T-helper 2 cell treated with Interferon-gamma antibody and Interleukin-4, amounts not matched to agents 100 ng/mL and 5 ng/mL, for 36 hours (primary cell): ENCODE measurements at regions not wholly inside any gene's neighbourhood (a gene's known extent, or its start where the extent isn't known, plus 50 kb on each side); places are given as distances from the start of the nearest gene placed in this dataset.

Experiments used
- intact Hi-C: fragments of 100-400 bp; cut with micrococcal nuclease; formaldehyde crosslinking; loops from one replicate; pipeline ENCODE4 v1.15.1; 2023

DNA sequence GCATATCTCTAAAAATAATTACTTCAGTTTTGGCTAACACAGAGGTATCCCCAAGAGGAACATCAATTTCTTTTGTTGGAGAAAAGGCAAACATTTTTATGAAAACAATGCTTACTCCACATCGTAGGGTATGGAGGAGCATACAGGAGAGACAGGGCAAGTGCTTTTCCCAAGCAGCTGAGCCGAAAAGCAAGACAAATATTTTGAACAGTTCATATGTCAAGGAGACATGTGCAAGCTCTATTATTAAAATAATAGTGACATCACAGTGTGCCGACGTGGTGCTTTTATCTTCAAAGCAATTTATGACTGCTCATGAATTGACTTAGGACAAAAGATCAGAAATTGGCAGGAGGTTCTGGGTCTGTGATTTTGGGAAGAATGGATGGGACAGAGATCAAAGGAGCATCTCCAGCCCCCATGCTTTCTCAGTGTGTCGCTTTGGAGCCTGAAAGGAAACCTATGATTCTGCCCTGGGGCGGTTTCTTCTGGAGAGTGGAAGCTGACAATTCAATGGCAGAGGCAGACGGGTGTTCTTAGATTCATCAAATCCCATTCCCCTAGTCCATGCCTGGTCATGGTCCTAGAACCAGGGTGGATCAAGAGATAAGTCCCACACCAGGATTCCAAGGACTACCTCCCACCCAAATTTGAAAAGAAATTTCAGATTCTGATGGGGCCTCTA, 97.1 kb downstream of the JCAD start:
- intact Hi-C loops: no loop called here

DNA sequence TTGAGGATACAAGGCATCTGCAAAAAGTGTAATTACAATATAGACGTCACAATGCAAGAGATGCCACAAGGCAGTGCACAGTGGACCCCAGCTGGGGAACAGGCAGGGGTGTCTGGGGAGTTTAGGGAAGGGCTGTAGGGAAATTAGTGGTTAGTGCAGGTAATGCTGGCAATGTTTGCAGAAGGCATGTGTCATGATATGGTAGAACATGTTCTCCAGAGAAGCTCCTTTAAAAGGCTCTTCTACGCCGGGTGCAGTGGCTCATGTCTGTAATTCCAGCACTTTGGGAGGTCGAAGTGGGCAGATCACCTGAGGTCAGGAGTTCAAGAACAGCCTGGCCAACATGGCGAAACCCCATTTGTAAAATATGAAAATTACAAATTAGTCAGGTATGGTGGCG, 98.0 kb downstream of the JCAD start:
- intact Hi-C loops: no loop called here

DNA sequence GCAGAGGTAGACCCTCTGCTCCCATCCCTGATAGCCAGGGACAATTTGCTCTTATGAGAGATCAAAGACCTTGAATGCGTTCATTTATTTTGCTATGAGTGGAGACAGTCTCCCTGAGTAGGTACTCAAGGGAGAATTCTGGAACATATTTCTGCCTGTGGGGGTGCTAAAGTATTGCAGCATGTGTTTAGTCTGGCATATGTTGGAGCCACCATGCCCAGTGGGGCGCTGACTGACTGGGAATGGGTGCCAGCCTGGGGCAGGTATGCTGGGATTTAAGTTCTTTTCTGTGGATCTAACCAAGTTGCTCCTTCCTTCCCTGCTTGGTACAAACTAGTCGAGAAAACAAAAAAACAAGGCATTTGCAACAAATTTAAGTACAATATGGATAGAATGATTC, 99.1 kb downstream of the JCAD start:
- intact Hi-C loops: no loop called here

DNA sequence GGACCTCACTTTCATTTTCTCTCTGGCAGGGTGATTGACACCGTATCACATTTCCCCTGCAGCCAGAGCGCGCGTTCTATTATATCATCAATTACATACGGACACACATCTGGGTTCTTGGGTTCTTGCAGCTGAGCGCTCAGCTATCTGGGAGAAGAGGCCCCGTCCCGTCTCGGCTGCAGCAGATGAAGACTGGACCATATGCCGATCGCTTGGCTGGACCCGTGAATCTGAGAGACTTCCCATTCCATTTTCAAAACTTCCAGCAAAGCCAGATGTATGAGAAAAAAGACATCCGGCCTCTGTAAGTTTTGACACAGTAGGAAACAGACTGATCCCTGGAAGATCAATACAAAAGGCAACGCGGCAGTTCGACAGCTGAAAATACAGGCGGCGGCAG, 99.8 kb downstream of the JCAD start:
- intact Hi-C loops: no loop called here

DNA sequence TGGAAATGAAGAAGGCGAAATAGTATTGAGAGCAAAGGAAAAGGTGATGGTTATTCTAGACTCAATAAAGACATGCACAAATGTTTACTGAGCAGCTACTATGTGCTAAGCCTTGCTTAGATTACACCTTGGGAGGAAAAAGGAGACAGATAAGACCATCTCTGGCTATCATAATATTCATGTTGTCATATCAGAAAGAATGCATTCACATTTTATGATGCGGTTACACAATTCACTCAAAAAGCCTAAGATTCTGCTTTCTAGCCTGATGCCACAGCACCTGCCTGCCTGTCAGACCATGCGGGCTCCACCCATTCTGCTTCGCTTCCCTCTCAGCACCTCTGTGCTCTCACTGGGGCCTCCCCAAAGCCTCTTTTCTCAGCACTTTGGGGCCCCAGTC, 100.9 kb downstream of the JCAD start:
- intact Hi-C loops: no loop called here

DNA sequence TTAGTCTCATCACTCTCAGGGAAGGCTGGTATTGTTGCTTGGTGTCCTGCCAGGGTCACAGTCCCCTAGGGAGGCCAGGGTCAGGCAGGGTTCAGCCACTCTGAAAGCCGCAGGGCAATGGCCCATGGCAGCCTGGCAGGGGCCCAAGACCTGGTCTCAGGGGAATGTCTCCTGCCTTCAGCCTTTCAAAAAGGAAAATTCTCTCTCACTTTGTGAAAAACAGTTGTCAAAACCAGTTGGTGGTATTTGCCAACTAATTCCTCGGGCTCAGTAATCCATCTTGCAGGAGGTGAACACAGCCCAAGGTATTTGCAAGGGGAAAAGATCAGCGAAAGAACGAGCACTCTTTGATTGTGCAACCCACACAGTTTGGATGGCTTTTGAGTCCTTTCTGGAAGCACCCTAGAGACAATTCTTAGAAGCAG, 101.5 kb downstream of the JCAD start:
- intact Hi-C loops: no loop called here

DNA sequence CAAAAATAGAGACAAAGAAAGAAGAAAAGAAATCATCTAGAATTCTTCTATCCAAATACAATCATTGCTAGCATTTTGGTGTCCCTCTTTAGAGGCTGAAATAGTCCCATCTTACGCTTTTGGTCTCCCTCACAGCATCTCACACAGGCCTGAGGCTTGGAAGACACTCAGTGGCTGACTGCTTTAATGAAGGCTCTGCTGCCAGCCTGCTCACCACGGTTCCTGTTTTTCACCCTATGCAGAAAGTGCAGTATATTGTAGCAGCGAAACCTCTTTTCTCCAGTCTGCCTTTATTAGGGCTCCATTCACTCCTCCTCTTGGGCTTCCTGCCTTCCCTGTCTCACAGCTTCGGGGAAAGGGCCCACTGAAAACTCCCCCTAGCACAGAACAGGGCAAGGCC, 102.2 kb downstream of the JCAD start:
- intact Hi-C loops: no loop called here

DNA sequence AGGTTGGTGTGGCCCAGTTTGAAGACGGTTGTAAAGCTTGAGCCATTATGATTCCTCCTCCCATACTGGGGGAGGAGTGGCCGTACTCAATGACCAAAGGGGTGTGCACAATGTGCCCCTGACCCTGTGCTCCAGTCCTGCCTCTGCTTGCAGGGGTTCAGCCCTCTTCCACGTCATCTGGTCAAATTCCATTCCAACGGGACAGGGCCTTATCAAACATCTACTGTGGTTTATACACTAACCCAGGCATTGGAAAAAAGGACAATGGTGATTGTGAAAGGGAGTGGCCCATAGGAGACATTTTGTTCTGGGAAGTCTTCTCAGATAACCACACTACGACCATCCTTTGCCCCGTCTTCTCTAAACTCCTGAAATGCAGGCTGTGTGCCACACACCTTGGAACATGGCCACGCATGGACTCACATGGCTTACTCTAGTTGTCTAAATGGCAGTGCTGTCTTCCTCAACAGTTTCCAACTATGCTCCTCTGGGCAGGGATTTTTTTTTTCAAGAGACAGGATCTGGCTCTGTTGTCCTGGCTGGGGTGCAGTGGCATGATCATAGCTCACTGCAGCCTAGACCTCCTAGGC, 103.0 kb downstream of the JCAD start:
- intact Hi-C loops: no loop called here

DNA sequence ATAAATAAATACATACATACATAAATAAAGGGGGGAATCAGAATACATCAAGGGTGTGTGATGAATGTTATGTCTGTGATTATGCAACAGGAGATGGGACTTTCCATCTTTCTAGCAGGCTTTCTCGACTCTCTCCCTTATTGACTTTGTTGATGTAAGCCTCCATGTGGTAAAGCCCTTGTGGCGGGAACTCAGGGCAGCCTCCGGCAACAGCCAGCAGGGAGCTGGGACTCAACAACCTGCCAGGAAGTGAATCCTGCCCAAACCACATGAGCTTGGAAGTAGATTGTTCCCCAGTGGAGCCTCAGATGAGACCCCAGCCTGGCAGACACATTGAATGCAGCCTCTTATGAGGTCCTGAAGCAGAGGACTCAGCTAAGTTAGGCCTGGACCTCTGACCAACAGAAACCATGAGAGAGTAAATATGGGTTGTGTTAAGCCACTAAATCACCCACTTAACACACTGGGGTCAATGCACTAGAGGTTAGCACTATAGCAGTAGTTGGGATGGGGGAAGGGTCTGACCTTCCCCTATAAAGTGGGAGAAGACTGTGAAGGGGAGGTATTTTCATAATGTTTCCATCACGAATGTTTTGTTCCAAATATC, 104.0 kb downstream of the JCAD start:
- intact Hi-C loops: no loop called here

DNA sequence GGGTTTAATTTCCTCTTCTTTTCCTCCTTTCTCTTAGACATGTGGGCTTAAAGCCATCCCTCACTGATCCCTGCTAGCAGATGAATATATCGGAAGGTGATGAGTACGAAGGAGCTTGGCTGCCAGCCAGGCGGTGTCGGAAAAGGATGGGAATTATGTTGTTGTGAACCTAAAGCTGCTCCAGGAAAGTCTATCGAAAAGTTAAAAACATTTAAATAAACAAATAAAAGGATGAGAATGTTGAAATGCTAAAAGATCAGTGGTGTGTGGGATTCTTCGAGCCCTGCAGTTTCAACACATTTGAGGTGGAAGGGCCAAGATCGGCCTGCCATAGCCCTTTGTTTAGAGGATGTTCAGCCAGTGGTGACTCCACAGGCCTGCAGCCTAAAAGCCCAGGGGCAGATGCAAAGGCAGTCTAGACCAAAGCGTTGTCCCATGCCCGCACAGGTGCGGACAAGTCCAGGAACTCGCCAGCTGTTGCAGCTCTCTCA, 107.9 kb downstream of the JCAD start:
- intact Hi-C loops: no loop called here

DNA sequence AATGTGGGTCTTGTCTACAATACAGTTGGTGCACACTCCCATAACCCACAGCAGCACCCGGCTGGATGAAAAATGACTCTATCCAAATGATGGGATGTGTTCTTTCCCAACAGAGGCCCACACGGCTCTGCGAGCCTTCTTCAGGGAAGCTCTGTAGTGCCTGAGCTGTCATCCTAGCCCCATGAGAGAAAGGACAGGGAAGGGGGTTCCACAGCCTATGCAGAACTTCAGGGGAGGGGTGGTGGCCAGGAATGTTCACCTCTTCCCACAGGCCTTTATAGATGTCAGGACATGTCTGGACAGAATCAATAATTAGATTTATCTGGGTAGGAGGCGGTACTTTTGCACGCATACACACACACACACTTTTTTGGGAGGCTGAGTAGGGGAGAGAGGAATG, 109.0 kb downstream of the JCAD start:
- intact Hi-C loops: no loop called here

DNA sequence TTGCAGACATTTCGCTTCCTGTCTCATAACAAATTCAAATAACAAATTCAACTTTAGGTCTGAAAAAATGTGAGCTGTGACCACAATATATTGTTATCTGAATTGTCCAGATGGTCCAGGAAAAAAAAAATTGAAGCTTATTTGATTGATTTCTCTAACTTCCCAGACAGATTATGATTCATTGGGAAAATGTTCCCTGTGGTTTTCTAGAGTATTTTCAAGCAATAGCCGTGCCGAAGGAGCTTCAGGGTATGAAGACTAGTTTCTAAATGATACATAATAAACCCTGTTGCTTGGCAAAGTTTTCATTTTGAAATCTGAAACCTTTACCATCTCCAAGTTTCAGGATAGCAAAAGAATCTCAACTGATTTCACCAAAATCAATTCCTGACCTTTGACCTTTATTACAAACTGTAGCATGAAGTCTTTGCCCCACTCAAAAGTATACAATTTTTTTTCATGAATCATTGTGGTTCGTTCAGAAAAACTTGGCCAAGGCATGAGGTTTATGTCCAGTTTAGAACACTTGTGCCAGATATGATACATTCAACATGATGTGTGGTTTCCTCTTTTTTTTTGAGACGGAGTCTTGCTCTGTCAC, 109.9 kb downstream of the JCAD start:
- intact Hi-C loops: no loop called here

DNA sequence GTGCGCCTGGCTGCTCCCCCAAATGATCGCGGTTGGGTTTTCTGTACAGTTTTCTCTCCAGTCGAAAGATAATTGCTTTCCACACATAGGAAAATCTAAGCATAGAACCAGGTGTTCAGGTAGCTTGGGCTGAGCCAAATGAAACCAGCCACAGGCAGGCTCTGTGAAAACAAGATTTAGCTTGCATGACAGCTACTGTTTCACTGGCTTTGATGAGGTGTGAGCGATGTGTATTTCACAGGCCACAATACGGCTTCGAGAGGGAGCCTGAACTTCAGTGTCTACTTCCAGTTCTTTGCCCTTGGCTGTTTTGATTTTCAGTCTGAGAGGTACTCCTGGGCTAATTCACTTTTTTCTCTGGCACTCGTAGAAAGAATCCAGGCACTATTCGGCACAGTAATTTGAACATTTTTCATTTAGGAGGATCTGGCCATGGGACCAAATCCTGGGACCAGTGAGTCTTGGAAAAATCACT, 110.5 kb downstream of the JCAD start:
- intact Hi-C loops: no loop called here

DNA sequence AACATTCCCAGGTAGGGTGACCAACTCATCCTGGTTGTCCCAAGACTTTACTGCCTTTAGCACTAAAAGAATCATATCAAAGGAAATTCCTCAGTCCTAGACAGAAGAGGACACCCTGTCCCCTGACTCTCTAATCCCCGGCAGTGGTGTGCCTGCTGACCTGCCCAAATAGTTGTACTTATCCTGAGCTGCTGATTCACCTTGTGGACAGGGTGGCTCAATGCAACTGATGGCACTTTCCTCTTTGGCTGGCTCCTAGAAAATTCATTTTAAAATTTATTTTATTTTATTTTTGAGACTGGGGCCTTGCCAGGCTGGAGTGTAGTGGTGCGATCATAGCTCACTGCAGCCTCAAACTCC, 111.7 kb downstream of the JCAD start:
- intact Hi-C loops: no loop called here

DNA sequence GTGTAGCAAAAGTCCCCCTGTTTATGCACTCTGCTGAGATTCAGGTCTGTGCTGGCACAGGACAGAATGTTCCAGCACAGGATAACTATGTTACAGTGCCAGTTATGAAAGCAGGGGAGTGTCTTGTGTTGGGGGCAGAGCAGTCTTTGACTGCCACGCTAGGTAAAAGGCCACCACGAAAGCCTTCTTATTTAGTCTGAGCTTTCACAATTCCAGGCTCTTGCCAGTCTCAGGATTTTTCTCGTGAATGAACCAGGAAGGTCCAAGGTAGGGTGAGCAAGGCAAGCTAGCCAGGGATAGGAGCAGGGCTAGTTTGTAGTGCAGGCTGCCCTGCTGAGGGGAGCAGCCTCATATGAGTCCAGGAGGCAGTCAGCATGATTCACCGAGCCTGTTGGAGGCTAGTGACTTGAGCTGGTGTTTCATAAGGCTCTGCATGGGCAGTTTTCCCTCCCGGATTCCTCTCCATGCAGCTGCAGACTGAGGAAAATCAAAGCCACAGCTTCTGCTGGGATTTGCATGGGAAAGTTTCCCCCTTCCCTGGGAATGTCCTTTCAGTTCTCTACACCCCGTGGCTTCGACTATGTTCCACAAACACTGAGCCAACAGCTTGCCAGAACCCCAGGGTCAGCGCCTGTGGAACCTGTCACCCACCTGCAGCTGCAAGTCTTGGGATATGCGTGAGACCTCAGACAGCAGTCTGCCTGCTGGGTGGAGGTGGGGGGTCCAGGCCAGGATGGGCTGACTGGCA, 112.3 kb downstream of the JCAD start:
- intact Hi-C loops: no loop called here

DNA sequence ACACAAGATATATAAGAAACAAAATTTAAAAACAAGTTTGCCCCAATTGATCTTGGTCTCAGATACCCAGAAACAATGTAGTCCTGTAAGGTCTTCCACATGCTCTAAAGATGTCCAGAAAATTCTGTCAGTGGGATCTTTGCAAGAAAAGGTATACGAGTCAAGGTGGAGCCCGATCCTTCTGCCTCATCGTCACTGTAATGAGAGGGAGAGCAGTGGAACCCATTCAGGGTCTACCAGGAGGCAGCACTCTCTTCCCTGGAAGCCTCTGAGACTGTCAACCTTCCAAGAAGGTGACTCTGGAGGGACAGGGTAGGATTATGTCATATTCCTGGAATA, 112.8 kb downstream of the JCAD start:
- intact Hi-C loops: no loop called here

DNA sequence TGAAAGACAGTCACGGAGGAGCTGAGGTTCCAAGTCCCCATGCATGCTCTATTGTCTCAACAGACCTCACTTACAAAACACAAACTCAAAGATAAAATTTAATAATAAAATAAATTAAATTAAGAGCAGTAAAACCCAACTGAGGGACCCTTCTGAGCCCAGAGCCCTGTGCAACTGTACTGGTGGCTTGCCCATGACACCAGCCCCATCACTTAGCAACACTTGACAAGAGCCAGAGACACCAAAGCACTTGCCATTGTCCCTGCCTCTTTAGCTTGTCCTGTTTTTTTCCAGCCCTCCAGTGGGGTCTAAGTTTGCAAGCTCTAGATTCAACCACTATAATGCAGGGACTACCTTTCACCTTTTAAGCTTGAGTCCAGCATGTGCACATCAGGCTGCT, 117.9 kb downstream of the JCAD start:
- intact Hi-C loops: no loop called here

DNA sequence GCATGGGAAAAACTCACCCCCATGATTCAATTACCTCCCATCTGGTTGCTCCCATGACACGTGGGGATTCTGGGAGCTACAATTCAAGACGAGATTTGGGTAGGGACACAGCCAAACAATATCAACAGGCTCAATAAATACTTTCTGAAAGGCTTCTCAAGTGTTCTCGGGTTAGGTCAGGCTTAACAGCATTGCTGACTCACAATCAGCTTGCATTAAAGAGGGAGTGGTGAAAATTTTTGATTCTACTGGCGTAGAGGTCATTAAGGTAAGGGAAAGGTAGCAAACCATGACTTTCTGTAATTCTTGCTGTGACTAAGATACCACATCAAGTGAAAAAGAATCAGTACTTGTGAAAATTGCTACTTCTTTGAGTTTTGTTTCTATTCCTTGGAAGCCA, 126.4 kb downstream of the JCAD start:
- intact Hi-C loops: no loop called here

DNA sequence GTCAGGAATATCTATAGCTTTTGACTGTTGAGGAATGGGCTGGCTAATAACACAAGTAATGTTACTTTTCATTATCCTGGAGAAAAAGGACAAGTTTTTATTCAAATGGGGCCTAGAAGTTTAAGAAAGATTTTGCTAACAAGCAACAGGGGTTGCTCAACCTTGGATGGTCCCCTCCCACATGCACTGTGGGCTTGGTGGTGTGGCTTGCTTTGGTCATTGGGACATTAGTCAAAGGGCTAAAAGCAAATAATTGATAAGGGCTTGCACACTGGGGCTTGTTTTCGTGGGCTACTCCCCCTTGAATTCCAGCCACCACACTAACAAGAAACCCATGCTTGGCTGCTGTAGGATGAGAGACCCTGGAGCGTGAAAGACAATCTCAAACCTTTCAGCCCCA, 127.6 kb downstream of the JCAD start:
- intact Hi-C loops: no loop called here

DNA sequence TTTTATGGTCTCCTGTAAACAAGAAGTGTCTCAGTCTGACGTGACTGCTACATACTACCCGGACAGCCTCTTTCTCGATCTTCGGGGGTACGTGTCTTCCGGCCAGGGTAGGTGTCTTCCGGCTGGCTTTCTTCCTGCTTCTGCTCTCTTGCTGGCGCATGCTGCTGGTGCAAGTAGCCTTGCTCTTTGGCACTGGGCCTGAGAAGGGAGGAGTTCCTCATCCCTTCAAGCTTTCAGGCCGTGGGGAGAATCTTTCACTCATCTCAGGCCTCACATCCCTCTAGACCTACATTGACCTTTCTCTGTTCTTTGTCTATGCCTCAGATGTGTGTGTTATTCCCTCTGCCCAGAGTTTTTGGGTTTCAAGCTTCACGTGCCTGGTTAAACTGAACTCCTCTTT, 130.4 kb downstream of the JCAD start:
- intact Hi-C loops: no loop called here

DNA sequence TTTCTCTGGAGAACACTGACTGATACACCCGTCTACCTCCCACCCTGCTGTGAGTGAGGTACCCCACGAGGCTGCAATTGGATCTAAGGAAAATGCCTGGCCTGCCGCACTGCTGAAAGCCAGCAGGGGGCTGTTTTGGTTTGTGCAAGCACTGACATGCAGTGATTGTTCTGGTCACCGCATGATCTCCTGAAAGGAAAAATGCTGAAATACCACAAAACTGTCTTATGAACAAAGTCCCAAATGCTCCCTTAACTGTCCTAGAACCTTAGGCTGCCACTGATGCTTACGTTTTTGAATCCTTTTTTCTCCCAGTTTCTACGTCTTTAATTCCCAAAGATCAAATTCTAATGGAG, 132.7 kb downstream of the JCAD start:
- intact Hi-C loops: no loop called here
